GM23338 (cell line): ENCODE measurements at regions not wholly inside any gene's neighbourhood (a gene's known extent, or its start where the extent isn't known, plus 50 kb on each side); places are given as distances from the start of the nearest gene placed in this dataset.

Experiments used
- ATAC-seq: fragments of 200-7000 bp; cut with Tn5 transposase; 3 replicates; pipeline ENCODE4 v1.9.1; 2020
- DNase-seq: peaks from one replicate; pipeline ENCODE4 v3.0.0-alpha.2; 2015; ENCODE audit warnings: low spot score
- H2AFZ ChIP-seq: fragments of 200-600 bp; sonication (generic); 2 replicates; pipeline ENCODE4 v1.8.0; 2016; ENCODE audit warnings: antibody characterized with exemption, mild to moderate bottlenecking, moderate library complexity
- H3F3A ChIP-seq: fragments of 200-600 bp; sonication (generic); replicated peaks from 2 replicates; pipeline ENCODE4 v1.8.0; 2017; ENCODE audit warnings: antibody characterized with exemption, mixed run types, low read depth
- H3K27ac ChIP-seq: fragments of 200-600 bp; sonication (generic); 2 replicates; pipeline ENCODE4 v1.6.1; 2016; ENCODE audit warnings: low read depth
- H3K27me3 ChIP-seq: fragments of 200-600 bp; sonication (generic); 2 replicates; pipeline ENCODE4 v1.8.0; 2016; ENCODE audit warnings: mild to moderate bottlenecking, mixed run types, moderate library complexity; ENCODE audit not compliant: insufficient read depth
- H3K36me3 ChIP-seq: fragments of 200-600 bp; sonication (generic); 2 replicates; pipeline ENCODE4 v1.8.0; 2016; ENCODE audit warnings: mild to moderate bottlenecking; ENCODE audit not compliant: insufficient read depth
- H3K4me1 ChIP-seq: fragments of 200-600 bp; sonication (generic); 2 replicates; pipeline ENCODE4 v1.8.0; 2016; ENCODE audit warnings: mild to moderate bottlenecking, moderate library complexity; ENCODE audit not compliant: insufficient read depth
- H3K4me2 ChIP-seq: fragments of 200-600 bp; sonication (generic); 2 replicates; pipeline ENCODE4 v1.7.1; 2017; ENCODE audit warnings: mixed run types
- H3K4me3 ChIP-seq: fragments of 200-600 bp; sonication (generic); 2 replicates; pipeline ENCODE4 v1.6.1; 2016; ENCODE audit warnings: mixed run types
- H3K79me2 ChIP-seq: fragments of 200-600 bp; sonication (generic); replicated peaks from 2 replicates; pipeline ENCODE4 v1.8.0; 2017; ENCODE audit warnings: mild to moderate bottlenecking; ENCODE audit not compliant: insufficient read depth
- H3K9me2 ChIP-seq: fragments of 200-600 bp; sonication (generic); 2 replicates; pipeline ENCODE4 v1.8.0; 2017; ENCODE audit not compliant: insufficient read depth
- H4K20me1 ChIP-seq: fragments of 200-600 bp; sonication (generic); replicated peaks from 2 replicates; pipeline ENCODE4 v1.8.0; 2017; ENCODE audit warnings: mild to moderate bottlenecking; ENCODE audit not compliant: insufficient read depth
- H3K27ac Mint-ChIP-seq: 2 replicates; pipeline ENCODE4 v1.8.0; 2020; ENCODE audit warnings: inconsistent platforms, mild to moderate bottlenecking, moderate library complexity, mixed read lengths
- H3K27me3 Mint-ChIP-seq: 3 replicates; pipeline ENCODE4 v1.8.0; 2022; ENCODE audit warnings: low read depth, mild to moderate bottlenecking, moderate library complexity, mixed read lengths, inconsistent platforms; ENCODE audit not compliant: insufficient read depth, poor library complexity
- H3K36me3 Mint-ChIP-seq: 3 replicates; pipeline ENCODE4 v1.8.0; 2021; ENCODE audit warnings: low read depth, mild to moderate bottlenecking, inconsistent platforms, moderate library complexity, mixed read lengths
- H3K4me1 Mint-ChIP-seq: 3 replicates; pipeline ENCODE4 v1.8.0; 2020; ENCODE audit warnings: mild to moderate bottlenecking, inconsistent platforms, mixed read lengths
- H3K4me3 Mint-ChIP-seq: 3 replicates; pipeline ENCODE4 v1.8.0; 2021; ENCODE audit warnings: moderate library complexity, mild to moderate bottlenecking, inconsistent platforms, mixed read lengths
- H3K9me3 Mint-ChIP-seq: 3 replicates; pipeline ENCODE4 v1.8.0; 2020; ENCODE audit warnings: moderate library complexity, mild to moderate bottlenecking, inconsistent platforms, mixed read lengths
- CTCF ChIP-seq, 2 experiments: fragments of 200-600 bp in 1 of 2; sonication (generic) in 1 of 2; conservative IDR thresholded peaks; 2 replicates each; pipeline versions ENCODE4 v1.5.1 to v1.6.1; 2016 to 2017; ENCODE audit warnings: antibody characterized with exemption in 2 of 2, low read depth in 2 of 2, mild to moderate bottlenecking in 2 of 2, moderate library complexity in 1 of 2
- EZH2 ChIP-seq: fragments of 200-600 bp; sonication (generic); IDR thresholded peaks from one replicate; pipeline ENCODE4 v1.8.0; 2017; ENCODE audit warnings: antibody characterized with exemption, mild to moderate bottlenecking, low read depth; ENCODE audit not compliant: unreplicated experiment
- EZH2phosphoT487 ChIP-seq: fragments of 200-600 bp; sonication (generic); IDR thresholded peaks from one replicate; pipeline ENCODE4 v1.8.1; 2018; ENCODE audit warnings: antibody characterized with exemption; ENCODE audit not compliant: unreplicated experiment
- JUNB ChIP-seq: IDR thresholded peaks from one replicate; pipeline ENCODE4 v1.6.1; 2016; ENCODE audit warnings: antibody characterized with exemption; ENCODE audit not compliant: unreplicated experiment
- NANOG ChIP-seq: IDR thresholded peaks from 2 replicates; pipeline ENCODE4 v1.6.1; 2016; ENCODE audit warnings: antibody characterized with exemption, borderline replicate concordance
- POLR2AphosphoS5 ChIP-seq: IDR thresholded peaks from 2 replicates; pipeline ENCODE4 v1.6.1; 2016; ENCODE audit warnings: antibody characterized with exemption, low read depth
- ZNF114 ChIP-seq: fragments of 250-450 bp; sonication (Bioruptor Pico); IDR thresholded peaks from 2 replicates; pipeline ENCODE4 v1.5.0; 2020; ENCODE audit warnings: mild to moderate bottlenecking, moderate library complexity
- TF ChIP-seq, protein P1 (sequence below): fragments of 250-450 bp; sonication (Bioruptor Pico); IDR thresholded peaks from 2 replicates; pipeline ENCODE4 v1.5.0; 2020; ENCODE audit warnings: mild to moderate bottlenecking, moderate library complexity

DNA sequence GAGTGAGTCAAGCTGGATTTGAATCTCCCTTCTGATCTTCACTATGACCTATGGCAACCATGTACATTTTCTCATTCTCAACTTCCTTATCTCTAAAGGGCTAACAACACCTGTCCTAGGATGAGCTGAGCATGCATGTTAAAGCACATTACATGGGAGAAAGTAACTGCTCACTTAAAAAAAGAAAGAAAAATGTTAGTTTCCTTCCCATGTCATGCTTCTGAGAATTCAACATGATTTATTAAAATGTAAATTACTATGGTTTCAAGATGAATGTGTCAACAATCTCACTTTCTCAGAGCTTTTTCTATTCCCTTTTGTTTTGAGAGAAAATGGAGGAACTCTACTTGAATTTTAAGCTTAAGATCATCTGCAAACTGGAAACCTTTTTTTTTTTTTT lies 295.3 kb downstream of the SKIDA1 start (continued):
- TF ChIP-seq, protein P1, sequence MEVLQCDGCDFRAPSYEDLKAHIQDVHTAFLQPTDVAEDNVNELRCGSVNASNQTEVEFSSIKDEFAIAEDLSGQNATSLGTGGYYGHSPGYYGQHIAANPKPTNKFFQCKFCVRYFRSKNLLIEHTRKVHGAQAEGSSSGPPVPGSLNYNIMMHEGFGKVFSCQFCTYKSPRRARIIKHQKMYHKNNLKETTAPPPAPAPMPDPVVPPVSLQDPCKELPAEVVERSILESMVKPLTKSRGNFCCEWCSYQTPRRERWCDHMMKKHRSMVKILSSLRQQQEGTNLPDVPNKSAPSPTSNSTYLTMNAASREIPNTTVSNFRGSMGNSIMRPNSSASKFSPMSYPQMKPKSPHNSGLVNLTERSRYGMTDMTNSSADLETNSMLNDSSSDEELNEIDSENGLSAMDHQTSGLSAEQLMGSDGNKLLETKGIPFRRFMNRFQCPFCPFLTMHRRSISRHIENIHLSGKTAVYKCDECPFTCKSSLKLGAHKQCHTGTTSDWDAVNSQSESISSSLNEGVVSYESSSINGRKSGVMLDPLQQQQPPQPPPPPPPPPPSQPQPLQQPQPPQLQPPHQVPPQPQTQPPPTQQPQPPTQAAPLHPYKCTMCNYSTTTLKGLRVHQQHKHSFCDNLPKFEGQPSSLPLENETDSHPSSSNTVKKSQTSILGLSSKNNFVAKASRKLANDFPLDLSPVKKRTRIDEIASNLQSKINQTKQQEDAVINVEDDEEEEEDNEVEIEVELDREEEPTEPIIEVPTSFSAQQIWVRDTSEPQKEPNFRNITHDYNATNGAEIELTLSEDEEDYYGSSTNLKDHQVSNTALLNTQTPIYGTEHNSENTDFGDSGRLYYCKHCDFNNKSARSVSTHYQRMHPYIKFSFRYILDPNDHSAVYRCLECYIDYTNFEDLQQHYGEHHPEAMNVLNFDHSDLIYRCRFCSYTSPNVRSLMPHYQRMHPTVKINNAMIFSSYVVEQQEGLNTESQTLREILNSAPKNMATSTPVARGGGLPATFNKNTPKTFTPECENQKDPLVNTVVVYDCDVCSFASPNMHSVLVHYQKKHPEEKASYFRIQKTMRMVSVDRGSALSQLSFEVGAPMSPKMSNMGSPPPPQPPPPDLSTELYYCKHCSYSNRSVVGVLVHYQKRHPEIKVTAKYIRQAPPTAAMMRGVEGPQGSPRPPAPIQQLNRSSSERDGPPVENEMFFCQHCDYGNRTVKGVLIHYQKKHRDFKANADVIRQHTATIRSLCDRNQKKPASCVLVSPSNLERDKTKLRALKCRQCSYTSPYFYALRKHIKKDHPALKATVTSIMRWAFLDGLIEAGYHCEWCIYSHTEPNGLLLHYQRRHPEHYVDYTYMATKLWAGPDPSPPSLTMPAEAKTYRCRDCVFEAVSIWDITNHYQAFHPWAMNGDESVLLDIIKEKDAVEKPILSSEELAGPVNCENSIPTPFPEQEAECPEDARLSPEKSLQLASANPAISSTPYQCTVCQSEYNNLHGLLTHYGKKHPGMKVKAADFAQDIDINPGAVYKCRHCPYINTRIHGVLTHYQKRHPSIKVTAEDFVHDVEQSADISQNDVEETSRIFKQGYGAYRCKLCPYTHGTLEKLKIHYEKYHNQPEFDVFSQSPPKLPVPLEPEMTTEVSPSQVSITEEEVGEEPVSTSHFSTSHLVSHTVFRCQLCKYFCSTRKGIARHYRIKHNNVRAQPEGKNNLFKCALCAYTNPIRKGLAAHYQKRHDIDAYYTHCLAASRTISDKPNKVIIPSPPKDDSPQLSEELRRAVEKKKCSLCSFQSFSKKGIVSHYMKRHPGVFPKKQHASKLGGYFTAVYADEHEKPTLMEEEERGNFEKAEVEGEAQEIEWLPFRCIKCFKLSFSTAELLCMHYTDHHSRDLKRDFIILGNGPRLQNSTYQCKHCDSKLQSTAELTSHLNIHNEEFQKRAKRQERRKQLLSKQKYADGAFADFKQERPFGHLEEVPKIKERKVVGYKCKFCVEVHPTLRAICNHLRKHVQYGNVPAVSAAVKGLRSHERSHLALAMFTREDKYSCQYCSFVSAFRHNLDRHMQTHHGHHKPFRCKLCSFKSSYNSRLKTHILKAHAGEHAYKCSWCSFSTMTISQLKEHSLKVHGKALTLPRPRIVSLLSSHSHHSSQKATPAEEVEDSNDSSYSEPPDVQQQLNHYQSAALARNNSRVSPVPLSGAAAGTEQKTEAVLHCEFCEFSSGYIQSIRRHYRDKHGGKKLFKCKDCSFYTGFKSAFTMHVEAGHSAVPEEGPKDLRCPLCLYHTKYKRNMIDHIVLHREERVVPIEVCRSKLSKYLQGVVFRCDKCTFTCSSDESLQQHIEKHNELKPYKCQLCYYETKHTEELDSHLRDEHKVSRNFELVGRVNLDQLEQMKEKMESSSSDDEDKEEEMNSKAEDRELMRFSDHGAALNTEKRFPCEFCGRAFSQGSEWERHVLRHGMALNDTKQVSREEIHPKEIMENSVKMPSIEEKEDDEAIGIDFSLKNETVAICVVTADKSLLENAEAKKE (CRISPR knock-in tag), result no peak

GRCh38 chr10:21217748-21218367 lies 307.6 kb downstream of the SKIDA1 start:
- ATAC-seq (no peak), DNase-seq (no peak)
- H4K20me1 ChIP-seq, result no peaks in the 10 kb centered on the region
- H3K27ac Mint-ChIP-seq, result no peak overlapping the region
- no peaks in the 10 kb centered on the region for H3K79me2 ChIP-seq
- H3K36me3 ChIP-seq, result no peaks in the 10 kb centered on the region
- H3F3A ChIP-seq, result no peaks in the 10 kb centered on the region
- H3K4me3 Mint-ChIP-seq, result no peak overlapping the region
- H3K9me2 ChIP-seq, result no peaks in the 10 kb centered on the region
- peaks cover 3% of the 10 kb centered on the region; the same call in 1 of the 3 replicates for H3K4me1 Mint-ChIP-seq
- H2AFZ ChIP-seq, result no peak overlapping the region
- peaks cover 9% of the 10 kb centered on the region for H3K9me3 Mint-ChIP-seq
- no peak overlapping the region for H3K4me2 ChIP-seq
- no peak overlapping the region for H3K4me3 ChIP-seq
- H3K27me3 ChIP-seq, result no peaks in the 10 kb centered on the region
- H3K36me3 Mint-ChIP-seq, result peaks cover 3% of the 10 kb centered on the region; the same call in 1 of the 3 replicates
- no peaks in the 10 kb centered on the region for H3K4me1 ChIP-seq
- H3K27ac ChIP-seq, result no peak overlapping the region
- H3K27me3 Mint-ChIP-seq, result no peaks in the 10 kb centered on the region
- TF ChIP-seq POLR2AphosphoS5 (no peak), ZNF114 (CRISPR knock-in tag) (no peak), CTCF (conservative IDR thresholded peaks at IDR 0.05; ENCODE audit: low read depth in 2 of 2) (no peak), EZH2phosphoT487 (no peak), NANOG (no peak), JUNB (no peak), EZH2 (no peak)
- TF ChIP-seq, protein P1 (CRISPR knock-in tag), result no peak
